ENCODE measurements at regions not wholly inside any gene's neighbourhood (a gene's known extent, or its start where the extent isn't known, plus 50 kb on each side); places are given as distances from the start of the nearest gene placed in this dataset.
A peak's percentile ranks its signal among the peaks of the same experiment; 100 is the strongest.

- no peaks in the 10 kb centered on the region for H3K9me3 Mint-ChIP-seq
- H3K27ac Mint-ChIP-seq = no peak overlapping the region
- peaks cover 7% of the 10 kb centered on the region; the same call in 1 of the 2 replicates for H3K4me1 ChIP-seq (ENCODE audit: insufficient read depth)
- no peaks in the 10 kb centered on the region for H4K20me1 ChIP-seq (replicated peaks; ENCODE audit: insufficient read depth)
- no peaks in the 10 kb centered on the region for H3K36me3 Mint-ChIP-seq (ENCODE audit: low read depth)
- H3K4me1 Mint-ChIP-seq = peaks cover 20% of the 10 kb centered on the region
- no peak overlapping the region for H3K4me3 ChIP-seq
- peaks cover 3% of the 10 kb centered on the region for H3K27me3 Mint-ChIP-seq (ENCODE audit: insufficient read depth, low read depth, poor library complexity)
- H3F3A ChIP-seq (replicated peaks; ENCODE audit: low read depth) = no peaks in the 10 kb centered on the region; the same call in 1 of the 2 replicates
- no peak overlapping the region for H3K4me2 ChIP-seq
- TF ChIP-seq STAT1 (IDR thresholded peaks at IDR 0.05; ENCODE audit: unreplicated experiment) = no peak
- TF ChIP-seq CTCF (conservative IDR thresholded peaks at IDR 0.05; ENCODE audit: low read depth in 2 of 2) = no peak
- TF ChIP-seq EZH2phosphoT487 (IDR thresholded peaks at IDR 0.05; ENCODE audit: unreplicated experiment) = no peak
- TF ChIP-seq EZH2 (IDR thresholded peaks at IDR 0.05; ENCODE audit: low read depth, unreplicated experiment) = no peak
- TF ChIP-seq ETS1 (IDR thresholded peaks at IDR 0.05) = no peak
- no peak for TF ChIP-seq JUNB (IDR thresholded peaks at IDR 0.05; ENCODE audit: unreplicated experiment)
- no peak for TF ChIP-seq ZNF331 (CRISPR knock-in tag; IDR thresholded peaks at IDR 0.05; ENCODE audit: low read depth)
- DNase-seq (ENCODE audit: low spot score) = no peak
- no peaks in the 10 kb centered on the region for H3K36me3 ChIP-seq (ENCODE audit: insufficient read depth)
- H3K27ac ChIP-seq (ENCODE audit: low read depth) = no peak overlapping the region
- no peaks in the 10 kb centered on the region for H3K9me2 ChIP-seq (ENCODE audit: insufficient read depth)
- H3K79me2 ChIP-seq (replicated peaks; ENCODE audit: insufficient read depth) = no peaks in the 10 kb centered on the region
- no peak for ATAC-seq
- peak overlapping the region; percentile 65 for H2AFZ ChIP-seq
- H3K4me3 Mint-ChIP-seq = no peak overlapping the region
- no peaks in the 10 kb centered on the region for H3K27me3 ChIP-seq (ENCODE audit: insufficient read depth)
Observed at GRCh38 chr2:204109681-204110080, 173.1 kb downstream of the ICOS start.

- no peaks in the 10 kb centered on the region for H3K79me2 ChIP-seq (replicated peaks; ENCODE audit: insufficient read depth)
- no peak overlapping the region for H3K4me3 ChIP-seq
- TF ChIP-seq CREB1 (CRISPR knock-in tag; IDR thresholded peaks at IDR 0.05; ENCODE audit: low read depth) (no peak), EZH2 (IDR thresholded peaks at IDR 0.05; ENCODE audit: low read depth, unreplicated experiment) (no peak)
- H3K36me3 ChIP-seq (ENCODE audit: insufficient read depth) = no peaks in the 10 kb centered on the region
- peak overlapping the region; percentile 65 for H2AFZ ChIP-seq
- ATAC-seq (no peak), DNase-seq (ENCODE audit: low spot score) (no peak)
- Mint-ChIP-seq H3K27ac (no peak overlapping the region; the same call in 1 of the 2 replicates), H3K4me1 (peaks cover 26% of the 10 kb centered on the region), H3K9me3 (no peaks in the 10 kb centered on the region), H3K27me3 (ENCODE audit: insufficient read depth, low read depth, poor library complexity) (peaks cover 4% of the 10 kb centered on the region), H3K36me3 (ENCODE audit: low read depth) (no peaks in the 10 kb centered on the region), H3K4me3 (no peak overlapping the region)
- no peaks in the 10 kb centered on the region; the same call in 1 of the 2 replicates for H3F3A ChIP-seq (replicated peaks; ENCODE audit: low read depth)
- no peak overlapping the region for H3K4me2 ChIP-seq
- no peaks in the 10 kb centered on the region for H3K27me3 ChIP-seq (ENCODE audit: insufficient read depth)
- no peaks in the 10 kb centered on the region for H4K20me1 ChIP-seq (replicated peaks; ENCODE audit: insufficient read depth)
- no peaks in the 10 kb centered on the region for H3K9me2 ChIP-seq (ENCODE audit: insufficient read depth)
- H3K4me1 ChIP-seq (ENCODE audit: insufficient read depth) = peaks cover 12% of the 10 kb centered on the region
- H3K27ac ChIP-seq (ENCODE audit: low read depth) = no peak overlapping the region
Observed at GRCh38 chr2:204110338-204110741, 173.8 kb downstream of the ICOS start.

Data from GM23338 (cell line).